GM12801 (cell line): ENCODE measurements at regions not wholly inside any gene's neighbourhood (a gene's known extent, or its start where the extent isn't known, plus 50 kb on each side); places are given as distances from the start of the nearest gene placed in this dataset.

ENCODE experiments used
- CTCF ChIP-seq: IDR thresholded peaks from one replicate; pipeline ENCODE4 v1.5.1; 2011; ENCODE audit warnings: control low read depth; ENCODE audit not compliant: insufficient read length; ENCODE audit errors: extremely low read depth

- no peak for TF ChIP-seq CTCF
These were observed 158.3 kb upstream of the KCND2 start for GRCh38 chr7:120114626-120115025.

- TF ChIP-seq CTCF, result no peak
These were observed 149.4 kb upstream of the KCND2 start for GRCh38 chr7:120123528-120123927.

GRCh38 chr7:120131096-120131839, 141.7 kb upstream of the KCND2 start:
- TF ChIP-seq CTCF, result no peak

- TF ChIP-seq CTCF, result no peak
These were observed 134.5 kb upstream of the KCND2 start for GRCh38 chr7:120138497-120138896.

- TF ChIP-seq CTCF, result no peak
These were observed 116.5 kb upstream of the KCND2 start for GRCh38 chr7:120156476-120156875.

- TF ChIP-seq CTCF, result no peak
These were observed 112.8 kb upstream of the KCND2 start for GRCh38 chr7:120160166-120160565.

GRCh38 chr7:120163449-120163848, 109.5 kb upstream of the KCND2 start:
- TF ChIP-seq CTCF, result no peak
